ENCODE measurements at regions not wholly inside any gene's neighbourhood (a gene's known extent, or its start where the extent isn't known, plus 50 kb on each side); places are given as distances from the start of the nearest gene placed in this dataset.
A peak's percentile ranks its signal among the peaks of the same experiment; 100 is the strongest.

DNA sequence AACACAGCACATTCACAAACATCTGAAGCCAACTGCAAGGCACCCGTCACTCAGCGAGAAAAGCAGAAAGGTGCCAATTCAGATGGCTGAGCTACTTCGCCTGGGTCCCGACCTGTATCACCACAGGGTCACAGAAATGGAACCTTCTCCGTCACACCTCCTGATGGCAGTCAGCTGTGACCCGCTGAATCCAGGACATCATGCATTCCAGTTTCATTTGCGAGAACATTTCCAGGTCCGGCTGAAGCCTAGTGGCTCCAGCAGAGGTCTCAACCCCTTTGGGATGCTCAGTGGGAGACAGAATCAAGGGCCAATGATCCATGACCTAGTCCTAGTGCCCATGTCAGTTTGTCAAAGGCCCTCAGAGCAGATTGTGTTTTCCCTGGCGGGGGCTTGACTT is 193.6 kb upstream of the KLF14 start:
- DNase-seq (ENCODE audit: low read depth, low spot score) = no peak
- TF ChIP-seq, protein P1, sequence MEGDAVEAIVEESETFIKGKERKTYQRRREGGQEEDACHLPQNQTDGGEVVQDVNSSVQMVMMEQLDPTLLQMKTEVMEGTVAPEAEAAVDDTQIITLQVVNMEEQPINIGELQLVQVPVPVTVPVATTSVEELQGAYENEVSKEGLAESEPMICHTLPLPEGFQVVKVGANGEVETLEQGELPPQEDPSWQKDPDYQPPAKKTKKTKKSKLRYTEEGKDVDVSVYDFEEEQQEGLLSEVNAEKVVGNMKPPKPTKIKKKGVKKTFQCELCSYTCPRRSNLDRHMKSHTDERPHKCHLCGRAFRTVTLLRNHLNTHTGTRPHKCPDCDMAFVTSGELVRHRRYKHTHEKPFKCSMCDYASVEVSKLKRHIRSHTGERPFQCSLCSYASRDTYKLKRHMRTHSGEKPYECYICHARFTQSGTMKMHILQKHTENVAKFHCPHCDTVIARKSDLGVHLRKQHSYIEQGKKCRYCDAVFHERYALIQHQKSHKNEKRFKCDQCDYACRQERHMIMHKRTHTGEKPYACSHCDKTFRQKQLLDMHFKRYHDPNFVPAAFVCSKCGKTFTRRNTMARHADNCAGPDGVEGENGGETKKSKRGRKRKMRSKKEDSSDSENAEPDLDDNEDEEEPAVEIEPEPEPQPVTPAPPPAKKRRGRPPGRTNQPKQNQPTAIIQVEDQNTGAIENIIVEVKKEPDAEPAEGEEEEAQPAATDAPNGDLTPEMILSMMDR (IDR thresholded peaks at IDR 0.05; ENCODE audit: low read depth, low read length) = no peak
- H3K4me3 ChIP-seq (ENCODE audit: low read depth, low read length) = no peak overlapping the region
- in situ Hi-C loops (cut with HindIII; ENCODE audit: low sequenced_read_pairs) = no loop called here

DNA sequence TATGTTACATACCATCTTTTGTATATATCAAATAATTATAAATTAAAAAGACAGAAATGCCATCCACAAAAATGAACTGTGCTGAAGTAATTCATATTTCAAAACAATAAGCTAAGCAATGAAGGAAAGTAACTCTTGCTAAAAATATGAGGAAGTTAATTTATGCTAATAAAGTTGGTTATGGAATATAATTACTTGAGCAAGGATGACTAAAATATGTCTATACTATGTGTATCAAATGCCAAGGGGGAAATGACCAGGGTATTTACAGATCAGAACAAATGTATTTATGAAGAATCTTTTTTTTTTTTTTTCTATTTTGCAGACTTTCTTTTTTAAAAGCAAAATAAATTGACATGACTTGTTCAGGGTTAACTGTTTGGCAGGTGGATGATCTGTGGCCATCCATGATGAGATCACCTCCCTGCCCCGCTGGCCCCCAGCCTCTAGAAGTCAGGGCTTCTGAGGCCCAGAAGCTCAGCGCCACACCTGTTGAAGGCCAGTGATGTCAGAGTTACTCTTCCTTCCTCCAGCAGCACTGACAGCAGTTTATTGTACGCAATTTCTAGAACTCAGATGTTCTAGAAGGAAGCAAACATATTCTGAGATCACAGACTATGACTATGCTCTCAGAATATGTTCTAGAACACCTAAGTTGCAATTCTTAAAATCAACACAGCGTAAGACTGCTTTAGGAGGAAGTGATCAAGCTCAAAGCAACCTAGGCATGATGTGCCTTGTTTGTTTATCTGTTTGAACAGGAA is 196.1 kb upstream of the KLF14 start:
- in situ Hi-C loops (cut with HindIII; ENCODE audit: low sequenced_read_pairs) = no loop called here
- no peak overlapping the region for H3K4me3 ChIP-seq (ENCODE audit: low read depth, low read length)
- TF ChIP-seq, protein P1 (IDR thresholded peaks at IDR 0.05; ENCODE audit: low read depth, low read length) = no peak
- peak; percentile 42 for DNase-seq (ENCODE audit: low read depth, low spot score)

DNA sequence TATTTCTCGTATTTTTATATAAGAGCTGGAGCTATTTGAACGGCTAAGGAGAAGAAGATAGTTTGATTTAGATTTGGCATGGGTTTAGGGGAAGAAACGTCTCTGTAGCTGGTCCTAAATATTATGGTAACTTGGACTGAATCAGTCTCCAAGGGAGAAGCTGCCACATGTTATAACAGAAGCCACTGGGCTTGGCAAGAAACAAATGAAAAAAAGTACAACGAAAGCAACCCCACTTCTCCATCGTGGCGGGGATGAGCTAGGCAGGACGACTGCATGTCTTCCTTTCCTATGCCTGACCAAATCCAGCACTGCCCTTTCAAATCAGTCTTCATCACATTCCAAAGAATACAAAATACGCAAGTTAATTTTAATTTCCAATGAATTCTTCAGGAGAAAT is 196.7 kb upstream of the KLF14 start:
- peak; percentile 28 for DNase-seq (ENCODE audit: low read depth, low spot score)
- TF ChIP-seq, protein P1 (IDR thresholded peaks at IDR 0.05; ENCODE audit: low read depth, low read length) = no peak
- in situ Hi-C loops (cut with HindIII; ENCODE audit: low sequenced_read_pairs) = no loop called here
- no peak overlapping the region for H3K4me3 ChIP-seq (ENCODE audit: low read depth, low read length)

DNA sequence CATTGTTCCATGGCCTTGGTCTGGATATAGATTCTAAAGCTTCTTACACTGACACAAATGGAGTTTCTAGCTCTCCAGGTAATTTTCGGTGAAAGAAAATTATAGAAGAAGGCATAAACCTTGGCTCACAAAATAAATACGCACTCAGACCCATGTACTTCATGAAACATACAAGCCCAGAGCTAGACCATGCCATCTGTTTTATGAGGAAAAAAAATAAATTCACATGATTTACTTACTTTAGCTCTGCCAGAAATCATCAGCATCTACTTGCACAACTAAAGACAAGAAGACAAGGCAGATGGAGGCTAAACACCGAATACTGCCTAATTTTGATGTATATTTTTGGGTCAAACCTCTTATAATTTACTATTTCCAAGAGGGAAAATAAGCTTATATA is 197.4 kb upstream of the KLF14 start:
- no peak for DNase-seq (ENCODE audit: low read depth, low spot score)
- in situ Hi-C loops (cut with HindIII; ENCODE audit: low sequenced_read_pairs) = no loop called here
- TF ChIP-seq, protein P1 (IDR thresholded peaks at IDR 0.05; ENCODE audit: low read depth, low read length) = no peak
- no peak overlapping the region for H3K4me3 ChIP-seq (ENCODE audit: low read depth, low read length)

DNA sequence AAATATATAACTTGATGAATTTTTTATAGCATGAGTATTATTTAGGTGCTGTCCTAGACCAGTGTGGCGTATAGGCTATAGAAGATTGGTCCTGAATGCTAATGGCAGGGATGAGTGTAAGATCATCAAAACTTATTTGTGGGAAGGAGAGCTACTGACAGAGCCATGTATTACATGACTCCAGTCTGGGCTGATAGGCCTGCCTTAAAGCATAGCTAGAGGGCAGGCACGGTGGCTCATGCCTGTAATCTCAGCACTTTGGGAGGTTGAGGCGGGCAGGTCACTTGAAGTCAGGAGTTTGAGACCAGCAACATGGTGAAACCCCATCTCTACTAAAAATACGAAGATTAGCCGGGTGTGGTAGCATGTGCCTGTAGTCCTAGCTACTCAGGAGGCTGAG is 198.1 kb upstream of the KLF14 start:
- H3K4me3 ChIP-seq (ENCODE audit: low read depth, low read length) = no peak overlapping the region
- TF ChIP-seq, protein P1 (IDR thresholded peaks at IDR 0.05; ENCODE audit: low read depth, low read length) = no peak
- DNase-seq (ENCODE audit: low read depth, low spot score) = no peak
- in situ Hi-C loops (cut with HindIII; ENCODE audit: low sequenced_read_pairs) = no loop called here

DNA sequence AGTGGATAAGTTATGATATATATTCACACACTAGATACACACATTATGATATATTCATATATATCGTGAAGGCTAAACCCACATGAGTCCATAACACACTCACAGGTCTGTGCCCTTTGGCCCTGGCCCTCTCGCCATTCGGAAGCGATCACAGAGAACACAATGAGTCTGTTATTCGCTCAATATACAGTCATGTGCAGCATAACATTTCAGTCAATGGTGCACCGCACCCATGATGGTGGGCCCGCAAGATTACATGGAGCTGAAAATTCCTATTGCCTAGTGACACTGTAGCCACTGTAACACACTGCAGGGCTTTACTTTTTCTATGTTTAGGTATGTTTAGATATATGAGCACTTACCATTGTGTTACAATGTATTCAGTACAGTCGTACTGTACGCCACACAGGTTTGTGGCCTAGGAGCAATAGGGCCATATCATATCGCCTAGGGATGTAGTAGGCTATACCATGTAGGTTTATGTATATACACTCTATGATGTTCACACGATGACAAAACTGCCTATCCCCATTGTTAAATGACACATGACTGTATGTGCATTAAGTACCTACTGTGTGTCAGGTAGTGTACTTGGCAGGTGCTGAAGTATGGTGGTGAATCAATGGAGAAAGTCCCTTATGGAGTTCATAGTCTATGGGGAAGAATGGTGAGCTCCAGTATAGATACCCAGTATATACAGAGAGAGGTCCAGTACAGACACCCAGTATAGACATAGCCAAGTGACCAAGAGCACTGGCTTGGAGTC is 198.8 kb upstream of the KLF14 start:
- TF ChIP-seq, protein P1 (IDR thresholded peaks at IDR 0.05; ENCODE audit: low read depth, low read length) = no peak
- DNase-seq (ENCODE audit: low read depth, low spot score) = no peak
- in situ Hi-C loops (cut with HindIII; ENCODE audit: low sequenced_read_pairs) = no loop called here
- H3K4me3 ChIP-seq (ENCODE audit: low read depth, low read length) = no peak overlapping the region
